ENCODE measurements at regions not wholly inside any gene's neighbourhood (a gene's known extent, or its start where the extent isn't known, plus 50 kb on each side); places are given as distances from the start of the nearest gene placed in this dataset.

DNA sequence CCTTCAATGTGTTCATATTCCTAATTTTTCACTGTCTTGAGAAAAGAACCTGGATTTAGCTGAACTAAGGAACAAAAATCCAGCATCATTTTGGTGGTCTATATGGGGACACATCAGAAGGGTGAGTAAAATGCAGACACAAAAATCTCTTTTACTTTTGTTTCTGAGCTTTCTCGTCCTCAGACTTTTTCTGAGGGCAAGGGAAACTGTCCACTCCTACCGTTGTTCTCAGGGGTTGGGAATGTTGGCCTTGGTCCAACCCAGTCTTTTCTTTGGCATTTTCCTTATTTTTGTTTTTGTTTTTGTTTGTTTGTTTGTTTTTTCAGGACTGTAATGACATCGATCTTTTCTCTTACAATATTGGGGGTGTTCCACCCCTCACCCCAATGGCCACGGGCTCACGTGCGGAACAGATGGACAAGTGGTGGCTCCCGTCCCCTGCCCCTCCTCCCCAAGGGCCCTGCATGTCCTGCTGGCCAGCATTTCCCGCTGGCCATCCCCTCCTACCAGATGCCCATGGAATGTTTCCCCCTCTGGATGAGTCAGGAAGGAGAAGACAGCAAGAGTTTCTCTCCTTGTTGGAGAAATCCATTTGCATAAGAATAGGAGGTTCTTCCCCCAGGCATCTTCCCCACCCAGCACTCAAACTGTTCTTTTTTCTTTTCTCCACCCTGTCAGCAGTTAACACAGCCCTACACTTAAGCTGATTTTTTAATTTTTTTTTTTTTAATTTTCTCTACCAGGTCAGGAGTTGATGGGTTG is 305.4 kb upstream of the NDST4 start:
- DNase-seq = no peak

DNA sequence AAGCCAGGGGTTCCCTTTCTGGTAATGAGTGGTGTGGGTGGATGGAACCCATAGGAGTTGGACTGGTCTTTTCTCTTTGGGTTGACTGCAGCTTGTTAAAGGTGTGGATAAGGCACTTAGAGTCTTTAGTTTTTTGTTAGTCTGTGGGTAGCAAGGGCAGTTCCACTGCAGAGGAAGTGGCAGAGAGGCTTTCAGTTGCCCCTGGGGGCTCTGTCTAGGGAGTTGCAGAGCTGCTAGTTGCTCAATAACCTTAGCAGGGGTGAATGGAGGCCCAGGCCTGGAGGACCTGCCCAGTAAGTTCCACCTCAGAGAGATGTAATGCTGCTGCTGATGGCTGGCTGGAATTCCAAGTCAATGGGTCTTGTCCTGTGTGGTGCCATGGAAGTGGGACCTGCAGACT is 282.6 kb upstream of the NDST4 start:
- no peak for DNase-seq

DNA sequence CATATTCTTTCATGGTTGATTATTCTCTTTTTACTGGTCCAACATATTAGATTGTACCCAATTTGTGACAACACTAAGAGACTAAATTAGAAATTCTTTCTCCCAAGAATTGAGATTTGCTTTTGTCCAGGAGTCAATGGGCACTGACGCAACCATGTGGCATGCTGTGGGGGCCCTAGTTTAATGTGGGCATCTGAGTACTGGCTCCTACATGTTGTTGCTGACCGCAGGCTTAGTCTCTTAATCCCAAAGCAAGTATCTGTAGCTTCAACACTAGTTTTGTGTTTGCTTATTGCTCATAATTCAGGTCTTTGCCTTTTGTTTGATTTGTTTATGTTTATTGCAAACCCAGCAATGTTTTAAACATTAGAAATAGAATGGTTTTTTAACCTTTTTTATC is 263.4 kb upstream of the NDST4 start:
- DNase-seq = no peak

DNA sequence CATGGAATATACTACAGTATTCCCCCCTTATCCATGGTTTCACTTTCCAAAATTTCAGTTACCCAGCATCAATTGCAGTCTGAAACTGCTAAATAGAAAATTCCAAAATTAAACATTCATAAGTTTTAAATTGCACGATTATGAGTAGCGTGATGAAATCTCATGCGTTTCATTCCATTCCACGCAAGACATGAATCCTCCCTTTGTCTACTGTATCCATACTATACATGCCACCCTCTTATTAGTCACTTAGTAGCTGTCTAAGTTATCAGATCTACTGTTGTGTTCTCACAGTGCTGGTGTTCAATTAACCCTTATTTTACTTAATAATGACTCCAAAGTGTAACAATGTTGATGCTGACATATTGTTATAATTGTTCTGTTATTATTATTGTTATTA is 261.2 kb upstream of the NDST4 start:
- no peak for DNase-seq

DNA sequence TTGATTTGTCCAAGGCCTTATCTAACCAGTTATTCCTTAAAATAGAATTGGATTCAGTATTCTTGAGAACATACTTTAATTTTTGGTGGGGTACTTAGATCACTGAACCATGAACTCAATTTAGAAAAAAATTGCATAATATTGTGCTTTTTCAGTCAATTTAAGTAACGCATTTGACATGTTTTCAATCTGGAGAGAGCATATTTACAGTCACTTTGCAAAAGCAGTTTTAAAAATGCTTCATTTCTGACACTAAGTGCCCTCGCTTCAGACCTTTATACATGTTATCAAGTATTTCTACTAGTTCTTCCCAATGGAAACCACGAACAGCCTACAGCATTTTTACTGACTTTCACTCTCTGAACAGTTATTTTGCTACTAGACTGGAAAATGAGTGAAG is 257.1 kb upstream of the NDST4 start:
- no peak for DNase-seq

DNA sequence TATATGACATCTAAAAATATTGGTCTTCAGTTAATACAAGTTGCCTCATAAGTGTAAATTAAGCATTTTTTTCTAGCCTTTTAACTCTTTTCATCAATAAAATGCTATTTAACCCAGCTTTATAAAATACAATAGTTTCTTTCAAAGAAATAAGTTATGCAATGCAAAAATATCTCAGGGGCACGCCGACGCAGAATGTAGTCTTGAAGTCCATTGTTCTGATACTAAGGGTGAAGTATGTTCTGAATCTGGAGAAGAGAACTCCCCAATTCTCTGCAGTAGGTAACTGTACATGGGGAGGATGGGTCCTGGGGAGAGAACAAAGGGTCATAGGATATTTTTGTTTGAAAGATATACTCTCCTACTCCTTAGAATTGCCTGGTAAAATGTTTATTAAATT is 256.6 kb upstream of the NDST4 start:
- no peak for DNase-seq

DNA sequence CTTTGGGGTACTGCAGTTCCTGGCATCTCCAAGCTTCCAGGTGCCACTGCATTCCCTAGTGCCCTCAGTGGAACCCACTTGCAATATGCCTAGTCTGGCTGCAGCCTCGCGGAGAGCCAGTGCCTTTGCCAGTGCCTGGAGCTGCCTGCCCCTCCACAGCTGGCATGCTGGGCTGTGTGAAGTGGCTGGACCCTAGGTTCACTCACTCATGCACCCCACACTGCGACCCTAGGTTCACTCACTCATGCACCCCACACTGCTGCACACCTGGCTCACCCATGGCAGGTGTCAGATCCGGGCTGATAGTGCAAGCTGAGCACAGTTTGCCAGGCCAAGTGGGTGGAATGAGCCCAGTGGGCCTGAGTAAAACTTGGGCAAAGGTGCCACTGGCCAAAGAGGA is 253.0 kb upstream of the NDST4 start:
- no peak for DNase-seq

DNA sequence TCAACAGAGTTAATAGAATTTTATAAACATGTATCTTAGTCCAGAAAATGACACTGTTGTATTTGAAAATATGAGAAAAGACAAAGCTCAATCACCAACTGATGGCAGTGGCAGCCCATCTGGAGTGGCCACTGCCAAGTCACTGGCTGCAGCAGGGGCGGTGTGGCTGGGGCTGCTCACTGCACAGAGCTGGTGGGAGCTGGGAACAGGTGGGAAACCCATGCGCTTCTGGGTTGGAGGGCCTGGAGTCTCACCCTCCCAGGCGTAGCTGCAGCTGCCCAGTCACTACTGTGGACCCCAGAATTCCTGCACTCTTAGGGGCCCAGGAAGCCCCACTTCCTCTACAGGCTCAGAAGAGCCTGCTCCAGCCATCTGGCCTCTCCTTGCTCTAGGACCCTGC is 251.8 kb upstream of the NDST4 start:
- DNase-seq = no peak

DNA sequence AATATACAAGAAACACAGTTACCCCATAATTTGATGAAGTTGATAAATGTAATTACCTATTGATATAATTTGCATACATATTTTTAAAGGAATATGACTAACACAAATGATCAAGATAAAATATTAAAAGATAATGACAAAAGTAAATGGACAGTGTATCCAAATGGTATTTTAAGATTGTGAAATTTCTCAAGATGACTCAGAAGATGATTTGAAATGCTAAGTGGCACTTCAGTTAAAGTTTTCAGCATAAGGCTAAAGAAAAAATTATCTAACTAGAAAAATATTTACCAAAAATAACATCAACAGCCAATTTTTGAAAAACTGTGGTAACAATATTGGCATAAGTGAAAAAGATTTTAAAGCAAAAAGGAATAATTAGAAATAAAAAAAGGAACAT is 248.4 kb upstream of the NDST4 start:
- no peak for DNase-seq

DNA sequence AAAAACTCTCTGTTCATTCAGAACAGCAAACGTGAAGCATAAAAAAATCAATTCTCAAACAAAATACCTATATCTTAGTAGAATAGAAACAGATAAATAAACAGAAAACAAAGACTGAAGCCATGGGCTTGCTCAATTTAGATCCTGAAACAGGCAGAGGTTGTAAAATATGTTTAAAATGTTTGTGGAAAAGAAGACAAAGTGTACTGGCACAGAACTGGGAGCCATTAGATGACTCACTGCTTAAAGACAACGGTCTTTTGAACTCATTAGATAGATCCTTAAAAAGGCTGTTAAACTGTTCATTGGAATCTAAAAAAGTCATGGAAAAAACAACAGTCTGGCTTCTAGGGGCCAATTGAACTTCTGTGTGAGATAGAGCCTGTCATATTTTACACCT is 247.0 kb upstream of the NDST4 start:
- DNase-seq = no peak

DNA sequence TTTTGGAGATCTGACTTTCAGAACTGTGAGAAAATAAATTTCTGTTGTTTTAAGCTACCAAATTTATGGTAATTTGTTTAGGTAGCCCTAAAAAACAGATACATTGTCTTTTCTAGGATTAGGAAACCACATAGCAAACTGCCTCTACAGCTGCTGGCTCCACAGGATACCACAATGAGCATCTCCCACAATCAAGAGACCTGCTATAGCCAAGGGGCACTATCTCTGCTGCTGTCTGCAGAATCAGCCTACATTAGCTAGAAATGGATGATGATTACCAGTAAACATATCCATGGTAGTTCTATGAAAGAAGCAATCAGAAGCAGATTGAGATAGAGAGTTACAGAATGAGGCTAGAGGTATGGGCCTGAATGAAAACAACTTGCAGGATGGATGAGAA is 244.4 kb upstream of the NDST4 start:
- no peak for DNase-seq

DNA sequence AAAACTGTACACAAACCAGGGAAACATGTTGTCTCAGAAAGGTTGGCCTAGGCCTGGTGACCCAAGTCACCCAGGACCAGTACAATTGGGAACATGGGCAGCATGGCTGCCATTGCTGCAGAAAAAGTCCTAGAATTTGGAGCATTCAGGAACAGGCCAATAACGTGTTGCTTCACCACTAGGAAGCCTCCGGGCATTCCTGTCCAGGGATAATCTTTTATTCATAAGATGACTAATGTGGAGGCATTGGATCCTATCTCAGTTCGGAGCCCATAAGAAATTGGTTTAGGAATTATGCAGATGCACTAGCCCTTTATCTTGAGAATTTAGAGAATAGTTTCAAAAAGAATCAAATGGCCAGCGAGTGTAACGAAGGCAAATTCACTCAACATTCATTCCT is 242.8 kb upstream of the NDST4 start:
- DNase-seq = no peak

DNA sequence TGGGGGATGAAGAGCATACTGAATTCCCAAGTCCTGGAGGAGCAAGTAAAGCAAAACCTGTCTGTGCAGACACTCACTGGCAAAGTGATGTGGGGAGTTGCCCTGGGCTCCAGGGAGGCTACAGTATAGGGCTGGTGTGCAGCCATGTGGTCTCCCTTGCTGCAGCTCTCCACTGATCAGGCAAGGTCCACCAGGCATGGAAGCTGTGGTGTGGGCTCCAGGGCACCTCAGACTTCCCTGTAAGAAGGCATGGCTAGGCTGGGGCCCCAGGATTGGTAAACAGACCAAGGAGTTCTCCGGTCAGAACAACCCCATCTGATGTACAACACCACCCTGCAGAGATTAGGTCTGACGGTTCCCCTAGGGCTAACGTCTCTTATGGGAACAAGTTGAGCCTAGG is 241.9 kb upstream of the NDST4 start:
- DNase-seq = no peak

DNA sequence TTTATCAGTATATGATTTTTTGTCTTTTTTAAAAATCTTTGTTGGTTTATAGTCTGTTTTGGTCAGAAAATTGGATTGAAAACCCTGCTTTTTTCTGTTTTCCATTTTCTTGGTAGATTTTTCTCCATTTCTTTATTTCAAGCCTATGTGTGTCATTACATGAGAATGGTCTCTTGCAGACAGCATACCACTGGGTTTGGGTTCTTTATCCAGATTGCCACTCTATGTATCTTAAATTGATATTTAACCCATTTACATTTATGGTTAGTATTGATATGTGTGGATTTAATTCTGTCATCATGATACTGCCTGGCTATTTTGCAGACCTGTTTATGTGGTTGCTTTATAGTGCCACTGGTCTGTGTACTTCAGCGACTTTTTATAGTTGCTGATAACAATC is 239.9 kb upstream of the NDST4 start:
- DNase-seq = no peak

DNA sequence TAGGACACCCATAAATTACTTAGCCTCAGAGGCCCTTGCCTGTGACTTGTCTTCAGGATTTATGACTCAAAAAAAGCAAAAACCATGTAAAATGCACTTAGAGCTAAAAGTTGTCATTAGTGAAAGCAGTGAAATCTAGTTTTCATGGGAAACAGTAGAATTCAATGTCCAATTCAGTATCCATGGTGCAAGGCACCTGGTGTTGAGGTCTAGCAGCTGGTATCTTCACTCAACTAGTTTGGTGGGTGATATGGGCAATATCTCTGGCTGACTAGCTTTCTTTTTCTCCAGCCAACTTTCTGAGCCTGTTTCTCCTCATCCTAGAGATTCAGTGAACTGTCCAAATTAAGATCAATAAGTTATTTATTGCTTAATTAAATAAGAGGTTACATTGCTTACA is 229.8 kb upstream of the NDST4 start:
- no peak for DNase-seq

DNA sequence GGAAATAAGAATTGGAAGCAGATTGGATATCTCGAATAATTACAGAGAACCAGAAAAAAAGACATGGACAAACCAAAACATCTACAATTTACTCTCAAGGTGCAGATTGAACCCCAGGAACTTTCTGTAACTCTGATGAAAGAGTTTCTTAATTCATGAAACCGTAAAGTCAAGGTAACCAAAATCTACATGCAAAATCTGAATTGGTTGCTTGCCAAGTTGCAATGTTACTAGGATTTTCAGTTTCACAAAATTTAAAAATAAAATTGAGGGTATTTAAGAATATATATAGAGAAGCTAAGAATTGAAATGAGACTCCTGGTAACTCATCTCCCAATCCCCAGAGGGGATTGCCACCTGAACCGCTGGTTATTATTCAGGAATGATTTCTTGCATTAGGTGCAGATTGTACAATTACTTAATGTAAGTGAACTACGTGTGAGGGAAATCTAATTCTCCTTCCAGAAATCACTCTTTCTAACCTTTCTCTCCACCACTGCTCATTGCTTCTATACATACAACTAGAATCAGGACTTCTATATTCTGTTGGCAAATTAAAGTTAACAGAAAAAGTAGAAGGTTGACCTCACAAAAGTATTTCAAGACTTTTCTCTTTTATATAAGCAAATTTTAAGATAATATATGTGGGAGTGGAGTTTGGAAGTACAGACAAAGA is 221.5 kb upstream of the NDST4 start:
- no peak for DNase-seq

DNA sequence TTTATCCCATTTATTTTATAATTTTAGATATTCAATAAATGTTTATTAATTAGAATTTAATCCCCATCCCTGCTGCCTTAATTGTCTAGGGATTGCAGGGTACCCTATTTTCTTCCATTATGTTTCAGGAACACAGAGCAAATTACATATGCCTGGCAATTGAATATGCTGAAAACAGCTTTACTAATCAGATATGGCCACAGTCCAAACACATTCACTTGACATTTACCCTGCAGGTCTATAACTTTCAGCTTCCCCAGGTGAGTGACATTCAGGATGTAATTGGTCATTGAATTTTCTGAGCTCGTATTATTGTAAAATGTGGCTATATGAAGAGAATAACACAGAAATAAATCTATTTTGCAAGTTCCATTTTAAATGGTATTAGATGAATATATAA is 218.7 kb upstream of the NDST4 start:
- no peak for DNase-seq

DNA sequence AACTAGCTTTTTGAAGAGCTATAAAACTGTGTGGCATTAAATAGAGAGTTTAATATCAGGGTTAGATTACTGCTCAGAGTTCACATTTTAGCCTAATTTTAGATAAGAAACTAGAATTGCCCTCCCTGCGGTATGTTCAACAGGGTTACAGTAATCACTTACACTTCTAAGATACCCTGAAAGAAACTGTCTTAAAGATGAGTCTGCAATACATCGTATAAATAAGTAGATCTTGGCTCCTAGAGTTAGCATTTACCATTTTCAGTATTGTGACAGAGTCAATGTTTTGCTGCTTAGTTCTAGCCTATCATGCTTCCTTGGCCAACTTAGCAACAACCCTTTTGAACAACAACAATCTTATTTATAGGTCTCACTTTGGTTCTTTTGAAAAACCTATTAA is 217.8 kb upstream of the NDST4 start:
- DNase-seq = no peak

DNA sequence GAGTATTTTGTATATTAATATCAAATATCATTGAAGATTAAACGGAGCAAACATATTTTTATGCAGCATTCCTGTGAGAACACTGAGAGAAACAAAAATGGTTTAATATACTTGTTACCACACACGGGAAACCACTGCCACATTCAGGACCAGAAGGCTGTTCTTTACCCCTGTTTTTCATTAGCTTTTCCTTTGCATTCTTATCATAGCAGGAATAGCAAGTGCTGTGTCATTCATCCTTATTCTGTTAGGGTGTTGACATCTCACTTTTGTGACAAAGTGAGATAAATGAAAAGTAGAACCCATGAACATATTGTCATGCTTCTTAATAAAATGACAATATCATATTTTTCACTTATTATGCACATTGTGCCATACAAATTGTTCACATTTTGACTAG is 212.4 kb upstream of the NDST4 start:
- no peak for DNase-seq

DNA sequence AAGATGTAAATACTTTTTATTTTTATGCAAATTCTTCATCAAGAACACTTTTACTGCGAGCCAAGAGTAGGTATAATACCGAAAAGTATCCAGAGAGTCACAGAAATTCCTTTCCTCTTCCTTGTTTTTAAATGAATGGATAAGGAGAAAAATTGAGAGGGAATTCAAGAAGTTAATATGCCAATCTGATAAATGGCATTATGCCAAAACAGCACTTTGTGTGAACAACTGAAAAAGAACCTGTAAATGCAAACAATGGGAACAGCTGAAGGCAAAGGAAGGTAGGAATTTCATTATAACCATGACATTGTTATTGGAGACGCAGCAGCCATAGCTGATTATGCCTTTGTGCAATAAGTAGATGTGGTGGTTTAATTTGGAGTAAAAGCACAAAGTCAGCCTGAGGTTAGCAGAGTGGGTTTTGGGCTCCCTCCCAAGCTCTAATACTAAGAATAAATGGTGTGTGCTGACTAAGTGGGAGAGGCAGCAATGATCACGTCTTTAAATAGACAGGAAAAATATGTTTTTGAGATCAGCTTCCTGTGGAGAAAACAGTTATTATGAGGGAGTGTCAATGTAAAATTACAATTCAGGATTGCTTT is 209.8 kb upstream of the NDST4 start:
- DNase-seq = no peak

DNA sequence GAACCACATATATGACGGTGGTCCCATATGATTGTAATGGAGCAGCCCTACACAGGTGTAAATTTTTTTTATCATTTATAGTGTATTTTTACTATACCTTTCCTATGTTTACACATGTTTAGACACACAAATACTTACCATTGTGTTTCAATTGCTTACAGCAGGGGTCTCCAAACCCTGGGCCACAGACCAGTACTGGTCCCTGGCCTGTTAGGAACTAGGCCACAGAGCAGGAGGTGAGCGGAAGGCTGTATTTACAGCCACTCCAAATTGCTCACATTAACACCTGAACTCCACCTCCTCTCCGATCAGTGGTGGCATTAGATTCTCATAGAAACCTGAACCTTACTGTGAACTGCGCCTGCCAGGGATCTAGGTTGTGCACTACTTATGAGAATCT is 201.8 kb upstream of the NDST4 start:
- no peak for DNase-seq

DNA sequence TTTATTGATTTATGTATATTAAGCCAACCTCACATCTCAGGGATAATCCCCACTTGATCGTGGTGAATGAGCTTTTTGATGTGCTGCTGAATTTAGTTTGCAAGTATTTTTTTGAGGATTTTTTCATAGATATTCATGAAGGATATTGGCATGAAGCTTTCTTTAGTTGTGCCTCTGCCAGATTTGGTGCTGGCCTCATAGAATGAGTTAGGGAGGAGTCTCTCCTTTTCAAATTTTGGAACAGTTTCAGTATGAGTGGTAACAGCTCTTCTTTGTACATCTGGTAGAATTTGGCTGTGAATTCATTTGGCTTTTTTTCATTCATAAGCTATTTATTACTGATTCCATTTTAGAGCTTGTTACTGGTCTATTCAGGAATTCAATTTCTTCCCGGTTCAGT is 197.2 kb upstream of the NDST4 start:
- DNase-seq = no peak

DNA sequence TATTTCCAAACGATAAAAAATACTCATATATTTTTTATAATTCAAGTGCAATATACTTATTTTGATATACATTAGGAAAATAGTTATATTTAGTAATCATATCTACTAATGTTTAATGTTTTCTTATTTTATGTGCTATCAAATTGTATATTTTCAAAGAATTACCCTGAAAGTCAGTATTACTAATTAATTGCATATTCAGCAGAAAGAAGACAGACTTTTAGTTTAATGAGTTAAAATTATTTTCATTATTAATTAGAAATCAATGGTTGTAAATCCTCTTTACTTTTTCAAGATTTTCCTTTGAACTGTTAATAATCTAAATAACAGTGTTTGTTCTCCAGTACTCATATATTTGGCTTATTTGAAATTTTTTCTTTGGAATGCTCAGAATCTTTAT is 181.3 kb upstream of the NDST4 start:
- DNase-seq = no peak

DNA sequence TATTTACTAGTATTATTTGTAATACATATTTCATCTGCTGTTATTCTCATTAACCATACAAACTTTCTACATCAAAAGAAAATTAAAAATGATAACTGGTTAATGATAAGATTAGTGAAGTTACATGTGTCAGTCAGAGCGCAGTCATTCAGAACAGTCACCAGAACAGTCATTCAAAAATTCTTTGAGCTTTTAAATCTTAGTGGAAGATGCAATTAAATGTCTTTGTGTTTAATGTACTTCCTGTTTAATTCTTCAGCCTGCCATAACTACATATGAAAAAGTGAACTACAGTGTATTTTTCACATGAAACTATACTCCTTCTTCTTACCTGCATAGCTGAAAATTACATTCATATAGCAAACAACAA is 179.7 kb upstream of the NDST4 start:
- no peak for DNase-seq
